GM12878 (cell line): ENCODE measurements at regions not wholly inside any gene's neighbourhood (a gene's known extent, or its start where the extent isn't known, plus 50 kb on each side); places are given as distances from the start of the nearest gene placed in this dataset.

Source experiments
- ATAC-seq: fragments of 200-7000 bp; cut with Tn5 transposase; 3 replicates; pipeline ENCODE4 v1.9.1; 2020; ENCODE audit warnings: mild to moderate bottlenecking, moderate library complexity
- BruUV-seq: library from RNA; stranded (reverse); fragments of 400-500 nt; replicated peaks from 2 replicates; lab custom pipeline; 2021; lab: Mats Ljungman, UMichigan
- CTCF ChIA-PET: fragments of 300-600 bp; sonication (Branson Sonifier 250); formaldehyde crosslinking; extraction: SDS; loops from one replicate; lab custom pipeline; 2021; ENCODE audit warnings: inconsistent platforms; lab: Yijun Ruan, JAX
- POLR2A ChIA-PET: fragments of 350-600 bp; formaldehyde crosslinking; extraction: SDS; loops from one replicate; lab custom pipeline; 2021; ENCODE audit warnings: inconsistent platforms; lab: Charles Lee
- RAD21 ChIA-PET: fragments of 300-600 bp; sonication (Branson Sonifier 250); formaldehyde crosslinking; loops from one replicate; lab custom pipeline; 2023; ENCODE audit warnings: antibody characterized with exemption; ENCODE audit not compliant: unreplicated experiment; lab: Charles Lee
- SMC1A ChIA-PET: fragments of 300-600 bp; sonication (Branson Sonifier 250); formaldehyde crosslinking; loops from one replicate; lab custom pipeline; 2023; ENCODE audit not compliant: unreplicated experiment, uncharacterized antibody; lab: Charles Lee
- DNase-seq: peaks from one replicate; pipeline ENCODE4 v3.0.0-alpha.2; 2011; ENCODE audit warnings: low read depth, low spot score
- FAIRE-seq: peaks from 3 replicates; lab custom pipeline; 2011; peaks lifted over from hg19 to GRCh38; lab: Jason Lieb, UNC
- H2AFZ ChIP-seq: 2 replicates; pipeline ENCODE4 v1.6.0; 2011; ENCODE audit warnings: low read depth, low read length, control low read depth; ENCODE audit not compliant: control insufficient read depth
- H3K27ac ChIP-seq: 2 replicates; pipeline ENCODE4 v1.5.1; 2011; ENCODE audit warnings: control low read depth; ENCODE audit not compliant: control insufficient read depth, insufficient read depth
- H3K27me3 ChIP-seq, 2 experiments: replicated peaks in 1 of 2; 2 replicates each; pipeline versions ENCODE4 v1.6.0 to v1.6.1; 2011; ENCODE audit warnings: low read length in 1 of 2; ENCODE audit not compliant: control insufficient read depth in 2 of 2, insufficient read depth in 2 of 2
- H3K36me3 ChIP-seq, 2 experiments: 2 replicates each; pipeline ENCODE4 v1.5.1; 2011; ENCODE audit warnings: low read length in 1 of 2; ENCODE audit not compliant: control insufficient read depth in 2 of 2, insufficient read depth in 2 of 2
- H3K4me1 ChIP-seq: 2 replicates; pipeline ENCODE4 v1.6.1; 2011; ENCODE audit warnings: mild to moderate bottlenecking, low read length, moderate library complexity, mixed read lengths; ENCODE audit not compliant: control insufficient read depth, insufficient read depth
- H3K4me2 ChIP-seq: 2 replicates; pipeline ENCODE4 v1.6.0; 2011; ENCODE audit warnings: control low read depth; ENCODE audit not compliant: control insufficient read depth, insufficient read depth
- H3K4me3 ChIP-seq: fragments of 200-600 bp; sonication (generic); 2 replicates; pipeline ENCODE4 v1.5.1; 2016
- H3K79me2 ChIP-seq: 2 replicates; pipeline ENCODE4 v1.6.0; 2011; ENCODE audit warnings: low read length; ENCODE audit not compliant: control insufficient read depth, insufficient read depth
- H3K9ac ChIP-seq: 2 replicates; pipeline ENCODE4 v1.8.0; 2011; ENCODE audit warnings: low read length, control low read depth, mixed read lengths; ENCODE audit not compliant: control insufficient read depth, insufficient read depth
- H3K9me3 ChIP-seq: replicated peaks from 3 replicates; pipeline ENCODE4 v1.5.1; 2011; ENCODE audit warnings: mild to moderate bottlenecking, low read length; ENCODE audit not compliant: control insufficient read depth, insufficient read depth
- H4K20me1 ChIP-seq: 2 replicates; pipeline ENCODE4 v1.6.0; 2011; ENCODE audit not compliant: control insufficient read depth, insufficient read depth
- DPF2 ChIP-seq: fragments of 450-650 bp; IDR thresholded peaks from 2 replicates; pipeline ENCODE4 v1.6.1; 2017; ENCODE audit warnings: mild to moderate bottlenecking
- IKZF1 ChIP-seq: fragments of 450-650 bp; conservative IDR thresholded peaks from 2 replicates; pipeline ENCODE4 v1.6.1; 2017; ENCODE audit warnings: antibody characterized with exemption, mild to moderate bottlenecking
- MEF2A ChIP-seq: IDR thresholded peaks from 2 replicates; pipeline ENCODE4 v1.6.1; 2011; ENCODE audit warnings: low read depth, mild to moderate bottlenecking, low read length, moderate library complexity; ENCODE audit not compliant: insufficient read depth
- MTA2 ChIP-seq: fragments of 450-650 bp; IDR thresholded peaks from 2 replicates; pipeline ENCODE4 v1.6.1; 2016; ENCODE audit warnings: low read depth, mild to moderate bottlenecking, moderate library complexity
- MXI1 ChIP-seq: fragments of 150-350 bp; IDR thresholded peaks from 2 replicates; pipeline ENCODE4 v1.6.1; 2011; ENCODE audit warnings: low read depth, mild to moderate bottlenecking, inconsistent platforms, low read length, improper control_type of control experiment
- SREBF2 ChIP-seq: IDR thresholded peaks from 2 replicates; pipeline ENCODE4 v1.6.1; 2012; ENCODE audit warnings: mild to moderate bottlenecking, low read length
- TBL1XR1 ChIP-seq: IDR thresholded peaks from 2 replicates; pipeline ENCODE4 v1.6.1; 2012; ENCODE audit warnings: low read depth, low read length, improper control_type of control experiment
- ZBED1 ChIP-seq: IDR thresholded peaks from 2 replicates; pipeline ENCODE4 v1.6.1; 2016; ENCODE audit warnings: borderline replicate concordance
- ZBTB40 ChIP-seq: fragments of 450-650 bp; IDR thresholded peaks from 2 replicates; pipeline ENCODE4 v1.6.1; 2016; ENCODE audit warnings: mild to moderate bottlenecking, moderate library complexity, borderline replicate concordance
- ZZZ3 ChIP-seq: IDR thresholded peaks from 2 replicates; pipeline ENCODE4 v1.6.1; 2011; ENCODE audit warnings: low read depth; ENCODE audit not compliant: control insufficient read depth, insufficient read length
- WGBS: methylation state at CpG from one replicate; pipeline ENCODE4 v1.1.6; 2016; ENCODE audit warnings: low lambda C conversion rate; ENCODE audit not compliant: insufficient replicate concordance, insufficient coverage; ENCODE audit errors: missing lambda C conversion rate; 5-methylcytosine and 5-hydroxymethylcytosine counted together
- in situ Hi-C: fragments of 300-500 bp; cut with MboI; formaldehyde crosslinking; loops from 9 replicates; pipeline ENCODE4 v1.14.3; 2018; ENCODE audit warnings: mixed read lengths
- intact Hi-C: fragments of 100-400 bp; cut with micrococcal nuclease; formaldehyde crosslinking; loops from one replicate; pipeline ENCODE4 v1.14.2; 2022; ENCODE audit not compliant: unreplicated experiment

GRCh38 chr1:81662913-81663526, 137.7 kb upstream of the ADGRL2 start:
- H3K9me3 ChIP-seq, result no peaks in the 10 kb centered on the region
- RAD21 ChIA-PET, result no interaction called here
- H3K9ac ChIP-seq, result no peak overlapping the region
- no peaks in the 10 kb centered on the region for H3K79me2 ChIP-seq
- TF ChIP-seq IKZF1 (no peak), SREBF2 (no peak), MEF2A (no peak), DPF2 (no peak)
- TF ChIP-seq, all 136 proteins: peak for 0
- SMC1A ChIA-PET, result interaction anchor here (1.5 kb wide), 1 partner anchor 11 kb away, joined by 4 read pairs; no protein-coding TSS in a partner anchor
- BruUV-seq, result no TSS peak
- Histone ChIP-seq H3K4me2 (no peak overlapping the region), H4K20me1 (no peaks in the 10 kb centered on the region), H3K4me1 (no peaks in the 10 kb centered on the region), H2AFZ (no peak overlapping the region), H3K27me3 (0 out of 4 replicates have a peak, but pooled peaks cover 0 to 2% of the 10 kb centered on the region in 2 experiments), H3K36me3 (no peaks in the 10 kb centered on the region), H3K27ac (no peak overlapping the region), H3K4me3 (no peak overlapping the region)
- CTCF ChIA-PET, result no interaction called here
- intact Hi-C loops, result no loop called here
- 19% methylated on average over 7 of the region's 8 CpGs for WGBS
- no peak for FAIRE-seq
- in situ Hi-C loops, result no loop called here
- no peak for ATAC-seq
- POLR2A ChIA-PET, result no interaction called here
- no peak for DNase-seq

GRCh38 chr1:81660286-81660685, 140.4 kb upstream of the ADGRL2 start:
- H3K4me2 ChIP-seq, result no peak overlapping the region
- no peak for TF ChIP-seq TBL1XR1
- no peak for TF ChIP-seq MXI1
- no peak for TF ChIP-seq ZBTB40
- no peak for TF ChIP-seq MTA2
- TF ChIP-seq ZZZ3, result no peak
- no peak for TF ChIP-seq ZBED1
- TF ChIP-seq IKZF1, result no peak
- intact Hi-C loops (no loop called here), in situ Hi-C loops (no loop called here)
- DNase-seq, result no peak
- SMC1A ChIA-PET, result interaction anchor here (1.1 to 1.9 kb wide), 5 partner anchors 12 to 111 kb away, joined by 3 to 5 read pairs (median 3); no protein-coding TSS in a partner anchor
- H3K27me3 ChIP-seq, result no peaks in the 10 kb centered on the region
- CTCF ChIA-PET, result interaction anchor here (0.7 to 2.2 kb wide), 5 partner anchors 10 to 110 kb away, joined by 3 to 5 read pairs (median 3); no protein-coding TSS in a partner anchor
- no peaks in the 10 kb centered on the region for H3K79me2 ChIP-seq
- POLR2A ChIA-PET, result interaction anchor here (1.0 to 1.1 kb wide), 2 partner anchors 10 to 78 kb away, joined by 3 read pairs; no protein-coding TSS in a partner anchor
- H3K4me1 ChIP-seq, result no peaks in the 10 kb centered on the region
- no peak overlapping the region for H3K9ac ChIP-seq
- RAD21 ChIA-PET, result interaction anchor here (1.4 kb wide), 1 partner anchor 63 kb away, joined by 3 read pairs; no protein-coding TSS in a partner anchor
- H4K20me1 ChIP-seq, result no peaks in the 10 kb centered on the region
- ATAC-seq, result peak; percentile 27
- H3K4me3 ChIP-seq, result no peak overlapping the region
- no peaks in the 10 kb centered on the region for H3K9me3 ChIP-seq
- no peak overlapping the region for H3K27ac ChIP-seq
- no peak for FAIRE-seq
- no TSS peak for BruUV-seq
- H3K36me3 ChIP-seq, result no peaks in the 10 kb centered on the region
- no peak overlapping the region for H2AFZ ChIP-seq
